ENCODE measurements at regions not wholly inside any gene's neighbourhood (a gene's known extent, or its start where the extent isn't known, plus 50 kb on each side); places are given as distances from the start of the nearest gene placed in this dataset.
"Not testable (repeated sequence)": the region's sequence is repeated elsewhere in the genome, so short reads cannot be mapped to it uniquely, and the experiment has no call there.

DNA sequence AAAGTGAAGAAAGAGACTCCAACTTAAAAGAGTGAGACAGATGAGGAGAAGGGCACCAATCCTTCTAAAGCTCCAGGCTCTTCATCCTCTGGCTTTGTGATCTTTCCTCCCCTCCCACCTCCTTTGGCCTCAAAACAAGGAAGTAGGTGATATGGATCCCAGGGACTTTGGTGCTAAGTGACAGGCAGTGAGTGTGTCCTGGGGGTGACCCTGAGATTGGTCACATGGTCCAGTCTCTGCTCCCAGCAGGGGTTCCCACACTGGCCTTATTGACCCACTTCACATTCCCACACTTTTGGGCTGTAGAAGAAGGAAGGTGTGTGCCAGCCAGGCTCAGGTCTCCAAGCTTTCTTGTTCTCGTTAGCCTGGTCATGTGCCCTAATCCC is 401.2 kb upstream of the PROX1 start:
- TF ChIP-seq ZFX (IDR thresholded peaks at IDR 0.05): no peak
- TF ChIP-seq, protein P1, sequence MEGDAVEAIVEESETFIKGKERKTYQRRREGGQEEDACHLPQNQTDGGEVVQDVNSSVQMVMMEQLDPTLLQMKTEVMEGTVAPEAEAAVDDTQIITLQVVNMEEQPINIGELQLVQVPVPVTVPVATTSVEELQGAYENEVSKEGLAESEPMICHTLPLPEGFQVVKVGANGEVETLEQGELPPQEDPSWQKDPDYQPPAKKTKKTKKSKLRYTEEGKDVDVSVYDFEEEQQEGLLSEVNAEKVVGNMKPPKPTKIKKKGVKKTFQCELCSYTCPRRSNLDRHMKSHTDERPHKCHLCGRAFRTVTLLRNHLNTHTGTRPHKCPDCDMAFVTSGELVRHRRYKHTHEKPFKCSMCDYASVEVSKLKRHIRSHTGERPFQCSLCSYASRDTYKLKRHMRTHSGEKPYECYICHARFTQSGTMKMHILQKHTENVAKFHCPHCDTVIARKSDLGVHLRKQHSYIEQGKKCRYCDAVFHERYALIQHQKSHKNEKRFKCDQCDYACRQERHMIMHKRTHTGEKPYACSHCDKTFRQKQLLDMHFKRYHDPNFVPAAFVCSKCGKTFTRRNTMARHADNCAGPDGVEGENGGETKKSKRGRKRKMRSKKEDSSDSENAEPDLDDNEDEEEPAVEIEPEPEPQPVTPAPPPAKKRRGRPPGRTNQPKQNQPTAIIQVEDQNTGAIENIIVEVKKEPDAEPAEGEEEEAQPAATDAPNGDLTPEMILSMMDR (conservative IDR thresholded peaks at IDR 0.05): no peak
- H3K27ac ChIP-seq: no peak overlapping the region

DNA sequence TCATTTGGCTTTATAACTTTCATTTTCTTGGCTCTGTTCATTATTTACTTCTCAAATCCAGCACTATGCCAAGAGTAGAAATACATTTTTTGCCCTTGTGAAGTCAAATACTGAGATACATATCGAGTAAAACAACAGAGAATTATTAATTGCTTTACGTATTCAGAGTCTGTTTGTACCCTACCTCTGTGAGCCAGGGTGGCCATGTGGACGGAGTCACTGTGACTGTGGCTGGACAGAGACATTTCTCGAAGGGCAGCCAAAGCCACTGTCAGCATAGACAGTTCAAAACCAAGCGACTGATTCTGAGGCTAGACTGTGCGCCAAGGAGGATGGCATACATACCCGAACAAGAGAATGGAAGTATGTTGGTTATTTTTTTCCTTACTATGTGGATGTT is 391.0 kb upstream of the PROX1 start:
- TF ChIP-seq ZFX (IDR thresholded peaks at IDR 0.05): no peak
- TF ChIP-seq, protein P1 (conservative IDR thresholded peaks at IDR 0.05): no peak

DNA sequence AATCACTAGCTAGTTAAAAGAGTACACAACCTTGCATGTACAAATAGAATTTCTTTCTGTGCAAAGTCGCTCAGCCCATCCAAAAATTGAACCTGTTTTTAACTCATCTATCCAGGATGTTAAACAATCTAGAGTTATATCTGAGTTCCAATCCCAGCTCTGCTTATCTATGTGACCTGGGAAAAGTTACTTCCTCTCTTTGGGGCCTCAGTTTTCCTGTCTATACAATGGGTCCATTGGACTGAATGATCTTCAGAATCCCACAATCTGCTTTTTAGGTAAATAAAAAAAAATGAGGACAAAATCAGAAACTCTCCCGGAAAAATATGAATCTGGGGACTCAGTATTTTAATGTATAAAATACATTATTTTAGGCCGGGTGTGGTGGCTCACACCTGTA is 389.5 kb upstream of the PROX1 start:
- TF ChIP-seq, protein P1 (conservative IDR thresholded peaks at IDR 0.05): no peak
- TF ChIP-seq ZFX (IDR thresholded peaks at IDR 0.05): no peak
- no peak overlapping the region for H3K27ac ChIP-seq

More for the DNA sequence above, 391.0 kb upstream of the PROX1 start:
- no peak overlapping the region for H3K27ac ChIP-seq

- no peak overlapping the region for H3K27ac ChIP-seq
- TF ChIP-seq, protein P1 (conservative IDR thresholded peaks at IDR 0.05): no peak
- TF ChIP-seq ZFX (IDR thresholded peaks at IDR 0.05): no peak
Measured at GRCh38 chr1:213600879-213601278, 386.9 kb upstream of the PROX1 start.

- H3K27ac ChIP-seq: not testable (repeated sequence)
Measured at GRCh38 chr1:213601705-213602104, 386.1 kb upstream of the PROX1 start.

DNA sequence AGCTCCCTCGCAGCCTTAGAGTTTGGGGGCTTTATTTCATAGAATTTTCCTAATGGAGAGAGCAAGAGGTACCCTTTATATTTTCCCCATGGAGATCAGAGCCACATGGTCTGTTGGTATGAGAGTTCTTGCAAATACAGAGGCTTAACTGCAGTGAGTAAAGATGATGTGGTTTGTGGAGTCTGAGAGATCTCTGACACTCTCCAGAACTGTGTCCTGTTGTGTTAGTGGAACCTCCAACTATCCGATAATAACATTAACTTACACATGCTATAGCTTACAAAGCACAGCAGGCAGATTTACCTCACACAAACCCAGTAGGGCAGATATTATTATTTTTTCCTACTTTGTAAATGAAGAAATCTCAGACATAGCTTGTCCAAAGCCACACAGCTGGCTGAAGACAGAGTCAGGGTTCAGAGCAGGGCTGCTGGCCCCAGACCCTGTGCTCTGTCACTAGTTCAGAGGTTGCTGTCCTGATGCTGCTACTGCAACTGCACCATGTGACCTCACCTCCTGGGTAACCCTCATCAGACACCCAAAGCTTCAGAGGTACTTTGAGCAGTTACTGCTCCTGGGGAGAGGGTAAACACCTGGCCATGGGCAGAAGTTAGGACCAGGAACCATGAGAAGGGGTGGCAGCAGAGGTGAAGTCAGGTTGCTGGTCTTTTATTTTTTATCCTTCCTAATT is 384.8 kb upstream of the PROX1 start:
- no peak for TF ChIP-seq ZFX (IDR thresholded peaks at IDR 0.05)
- TF ChIP-seq, protein P1 (conservative IDR thresholded peaks at IDR 0.05): no peak
- no peak overlapping the region for H3K27ac ChIP-seq

- no peak overlapping the region for H3K27ac ChIP-seq
Measured at GRCh38 chr1:213604477-213604876, 383.3 kb upstream of the PROX1 start.

More at GRCh38 chr1:213604477-213604876, 383.3 kb upstream of the PROX1 start:
- no peak for TF ChIP-seq ZFX (IDR thresholded peaks at IDR 0.05)
- TF ChIP-seq, protein P1 (conservative IDR thresholded peaks at IDR 0.05): no peak
